DND-41 (cell line): ENCODE measurements at regions not wholly inside any gene's neighbourhood (a gene's known extent, or its start where the extent isn't known, plus 50 kb on each side); places are given as distances from the start of the nearest gene placed in this dataset.

ENCODE experiments used
- EZH2 ChIP-seq: IDR thresholded peaks from 3 replicates; pipeline ENCODE4 v1.6.1; 2012; ENCODE audit warnings: borderline replicate concordance, low read depth, mild to moderate bottlenecking, moderate library complexity, low read length, inconsistent platforms; ENCODE audit not compliant: severe bottlenecking
- TF ChIP-seq, protein P1 (sequence below): IDR thresholded peaks from 2 replicates; pipeline ENCODE4 v1.5.1; 2012; ENCODE audit warnings: borderline replicate concordance, low read length, moderate library complexity, mild to moderate bottlenecking; ENCODE audit not compliant: poor library complexity, severe bottlenecking; ENCODE audit errors: extremely low read depth

DNA sequence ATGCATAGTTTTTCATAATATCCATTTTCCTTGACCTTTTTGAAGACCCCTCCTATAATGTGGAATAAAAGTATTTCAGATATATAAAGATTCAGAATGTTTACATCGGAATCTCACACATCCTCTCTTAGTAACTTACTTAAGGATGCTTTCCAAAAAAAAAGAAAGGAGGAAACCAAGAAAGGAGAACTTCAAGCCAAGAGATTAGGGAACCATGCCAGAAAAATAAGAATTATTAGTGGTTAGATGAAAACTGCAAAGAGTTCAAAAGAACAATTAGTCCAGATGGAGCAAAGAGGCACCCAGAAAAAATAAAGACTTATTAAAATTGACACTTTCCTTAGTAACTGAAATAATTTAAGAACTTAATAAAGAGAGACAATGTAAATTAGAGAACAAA is 179.2 kb downstream of the DUSP6 start:
- TF ChIP-seq, protein P1, sequence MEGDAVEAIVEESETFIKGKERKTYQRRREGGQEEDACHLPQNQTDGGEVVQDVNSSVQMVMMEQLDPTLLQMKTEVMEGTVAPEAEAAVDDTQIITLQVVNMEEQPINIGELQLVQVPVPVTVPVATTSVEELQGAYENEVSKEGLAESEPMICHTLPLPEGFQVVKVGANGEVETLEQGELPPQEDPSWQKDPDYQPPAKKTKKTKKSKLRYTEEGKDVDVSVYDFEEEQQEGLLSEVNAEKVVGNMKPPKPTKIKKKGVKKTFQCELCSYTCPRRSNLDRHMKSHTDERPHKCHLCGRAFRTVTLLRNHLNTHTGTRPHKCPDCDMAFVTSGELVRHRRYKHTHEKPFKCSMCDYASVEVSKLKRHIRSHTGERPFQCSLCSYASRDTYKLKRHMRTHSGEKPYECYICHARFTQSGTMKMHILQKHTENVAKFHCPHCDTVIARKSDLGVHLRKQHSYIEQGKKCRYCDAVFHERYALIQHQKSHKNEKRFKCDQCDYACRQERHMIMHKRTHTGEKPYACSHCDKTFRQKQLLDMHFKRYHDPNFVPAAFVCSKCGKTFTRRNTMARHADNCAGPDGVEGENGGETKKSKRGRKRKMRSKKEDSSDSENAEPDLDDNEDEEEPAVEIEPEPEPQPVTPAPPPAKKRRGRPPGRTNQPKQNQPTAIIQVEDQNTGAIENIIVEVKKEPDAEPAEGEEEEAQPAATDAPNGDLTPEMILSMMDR, result no peak
- TF ChIP-seq EZH2, result no peak
